Neural cell (in vitro differentiated cells): ENCODE measurements at regions not wholly inside any gene's neighbourhood (a gene's known extent, or its start where the extent isn't known, plus 50 kb on each side); places are given as distances from the start of the nearest gene placed in this dataset.

ENCODE experiments used
- H2AFZ ChIP-seq: fragments of 200-600, 300-800 bp; sonication (generic), shearing (Covaris generic); 2 replicates; pipeline ENCODE4 v1.6.0; 2014; ENCODE audit warnings: low read depth, mild to moderate bottlenecking, antibody characterized with exemption, low read length, moderate library complexity
- H3F3A ChIP-seq: fragments of 200-600 bp; shearing (Covaris generic); 2 replicates; pipeline ENCODE4 v1.6.1; 2016; ENCODE audit warnings: mild to moderate bottlenecking, moderate library complexity, mixed read lengths, antibody characterized with exemption, low read length; ENCODE audit not compliant: insufficient read depth, poor library complexity, severe bottlenecking
- H3K27ac ChIP-seq: fragments of 200-600, 300-800 bp; sonication (generic), shearing (Covaris generic); 2 replicates; pipeline ENCODE4 v1.5.1; 2014; ENCODE audit warnings: mild to moderate bottlenecking, low read length, moderate library complexity
- H3K27me3 ChIP-seq: fragments of 300-800, 200-600 bp; sonication (generic), shearing (Covaris generic); 2 replicates; pipeline ENCODE4 v1.6.0; 2014; ENCODE audit warnings: mild to moderate bottlenecking, low read depth, low read length, moderate library complexity; ENCODE audit not compliant: insufficient read depth
- H3K36me3 ChIP-seq: fragments of 300-800, 200-600 bp; sonication (generic), shearing (Covaris generic); 2 replicates; pipeline ENCODE4 v1.5.1; 2014; ENCODE audit warnings: mild to moderate bottlenecking, antibody characterized with exemption, low read length, moderate library complexity; ENCODE audit not compliant: insufficient read depth
- H3K4me2 ChIP-seq: fragments of 300-800, 200-600 bp; sonication (generic), shearing (Covaris generic); 2 replicates; pipeline ENCODE4 v1.6.0; 2014; ENCODE audit warnings: mild to moderate bottlenecking, low read length
- H3K4me3 ChIP-seq: fragments of 300-800, 200-600 bp; sonication (generic), shearing (Covaris generic); 2 replicates; pipeline ENCODE4 v1.5.1; 2014; ENCODE audit warnings: mild to moderate bottlenecking, low read length, moderate library complexity
- H3K79me2 ChIP-seq: fragments of 200-600 bp; shearing (Covaris generic); replicated peaks from 2 replicates; pipeline ENCODE4 v1.6.0; 2014; ENCODE audit warnings: mild to moderate bottlenecking, low read length, moderate library complexity; ENCODE audit not compliant: insufficient read depth
- H3K9ac ChIP-seq: fragments of 300-800, 200-600 bp; sonication (generic), shearing (Covaris generic); 2 replicates; pipeline ENCODE4 v1.6.1; 2016; ENCODE audit warnings: mild to moderate bottlenecking, low read length, mixed read lengths
- H3K9me2 ChIP-seq: fragments of 200-600 bp; shearing (Covaris generic); 2 replicates; pipeline ENCODE4 v1.6.1; 2016; ENCODE audit warnings: mild to moderate bottlenecking, low read length, mixed read lengths; ENCODE audit not compliant: insufficient read depth
- H3K9me3 ChIP-seq: fragments of 200-600, 300-800 bp; sonication (generic), shearing (Covaris generic); 2 replicates; pipeline ENCODE4 v1.6.1; 2016; ENCODE audit warnings: mild to moderate bottlenecking, mixed run types, low read length, moderate library complexity, mixed read lengths
- H4K20me1 ChIP-seq: fragments of 200-600 bp; shearing (Covaris generic); 2 replicates; pipeline ENCODE4 v1.6.1; 2016; ENCODE audit warnings: mild to moderate bottlenecking, mixed run types; ENCODE audit not compliant: insufficient read depth
- EP300 ChIP-seq: fragments of 450-650 bp; conservative IDR thresholded peaks from 2 replicates; pipeline ENCODE4 v1.6.1; 2014; ENCODE audit warnings: antibody characterized with exemption, mild to moderate bottlenecking, moderate library complexity; ENCODE audit not compliant: poor library complexity, severe bottlenecking
- EZH2 ChIP-seq: fragments of 200-600, 300-800 bp; shearing (Covaris generic), sonication (generic); IDR thresholded peaks from 2 replicates; pipeline ENCODE4 v1.6.1; 2014; ENCODE audit warnings: antibody characterized with exemption, low read length, borderline replicate concordance, mild to moderate bottlenecking; ENCODE audit not compliant: insufficient read depth, poor library complexity, severe bottlenecking
- MXI1 ChIP-seq: fragments of 450-650 bp; conservative IDR thresholded peaks from 2 replicates; pipeline ENCODE4 v1.6.1; 2014; ENCODE audit warnings: antibody characterized with exemption, mild to moderate bottlenecking; ENCODE audit not compliant: poor library complexity, severe bottlenecking
- POLR2AphosphoS5 ChIP-seq: IDR thresholded peaks from 2 replicates; pipeline ENCODE4 v1.6.1; 2012
- RAD21 ChIP-seq: fragments of 450-650 bp; conservative IDR thresholded peaks from 2 replicates; pipeline ENCODE4 v1.6.1; 2014; ENCODE audit warnings: antibody characterized with exemption, mild to moderate bottlenecking, moderate library complexity
- SMC3 ChIP-seq: fragments of 450-650 bp; conservative IDR thresholded peaks from 2 replicates; pipeline ENCODE4 v1.6.1; 2014; ENCODE audit warnings: antibody characterized with exemption, mild to moderate bottlenecking, moderate library complexity; ENCODE audit not compliant: poor library complexity
- TAF1 ChIP-seq: IDR thresholded peaks from 2 replicates; pipeline ENCODE4 v1.6.1; 2012; ENCODE audit warnings: low read depth
- TF ChIP-seq, protein P1 (sequence below): IDR thresholded peaks from 2 replicates; pipeline ENCODE4 v1.6.1; 2012; ENCODE audit warnings: borderline replicate concordance
- TF ChIP-seq, protein P2 (sequence below): fragments of 450-650 bp; IDR thresholded peaks from 2 replicates; pipeline ENCODE4 v1.5.1; 2014; ENCODE audit warnings: antibody characterized with exemption, mild to moderate bottlenecking, moderate library complexity; ENCODE audit not compliant: poor library complexity, severe bottlenecking

DNA sequence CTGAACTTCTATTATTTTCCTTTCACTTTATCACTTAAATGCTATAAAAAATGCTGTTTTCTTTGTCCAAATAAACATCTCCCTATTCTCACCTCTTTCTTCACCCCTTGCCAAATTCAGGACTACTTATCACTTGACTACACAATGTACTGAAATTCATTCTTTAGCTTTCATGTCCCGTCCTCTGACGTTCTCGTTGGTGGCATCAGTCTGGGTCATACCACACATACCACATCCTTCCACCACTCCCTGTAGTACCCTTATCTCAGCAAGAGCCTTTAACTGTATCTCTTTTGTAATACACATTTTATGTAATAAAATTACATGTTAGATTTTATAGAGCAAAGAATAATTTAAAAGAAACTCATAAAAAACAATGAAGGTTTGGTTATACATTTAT, 231.1 kb upstream of the PAPPA start:
- TF ChIP-seq EP300 (no peak), MXI1 (no peak), EZH2 (no peak), TAF1 (no peak), POLR2AphosphoS5 (no peak), RAD21 (no peak), SMC3 (no peak)
- TF ChIP-seq, protein P1, sequence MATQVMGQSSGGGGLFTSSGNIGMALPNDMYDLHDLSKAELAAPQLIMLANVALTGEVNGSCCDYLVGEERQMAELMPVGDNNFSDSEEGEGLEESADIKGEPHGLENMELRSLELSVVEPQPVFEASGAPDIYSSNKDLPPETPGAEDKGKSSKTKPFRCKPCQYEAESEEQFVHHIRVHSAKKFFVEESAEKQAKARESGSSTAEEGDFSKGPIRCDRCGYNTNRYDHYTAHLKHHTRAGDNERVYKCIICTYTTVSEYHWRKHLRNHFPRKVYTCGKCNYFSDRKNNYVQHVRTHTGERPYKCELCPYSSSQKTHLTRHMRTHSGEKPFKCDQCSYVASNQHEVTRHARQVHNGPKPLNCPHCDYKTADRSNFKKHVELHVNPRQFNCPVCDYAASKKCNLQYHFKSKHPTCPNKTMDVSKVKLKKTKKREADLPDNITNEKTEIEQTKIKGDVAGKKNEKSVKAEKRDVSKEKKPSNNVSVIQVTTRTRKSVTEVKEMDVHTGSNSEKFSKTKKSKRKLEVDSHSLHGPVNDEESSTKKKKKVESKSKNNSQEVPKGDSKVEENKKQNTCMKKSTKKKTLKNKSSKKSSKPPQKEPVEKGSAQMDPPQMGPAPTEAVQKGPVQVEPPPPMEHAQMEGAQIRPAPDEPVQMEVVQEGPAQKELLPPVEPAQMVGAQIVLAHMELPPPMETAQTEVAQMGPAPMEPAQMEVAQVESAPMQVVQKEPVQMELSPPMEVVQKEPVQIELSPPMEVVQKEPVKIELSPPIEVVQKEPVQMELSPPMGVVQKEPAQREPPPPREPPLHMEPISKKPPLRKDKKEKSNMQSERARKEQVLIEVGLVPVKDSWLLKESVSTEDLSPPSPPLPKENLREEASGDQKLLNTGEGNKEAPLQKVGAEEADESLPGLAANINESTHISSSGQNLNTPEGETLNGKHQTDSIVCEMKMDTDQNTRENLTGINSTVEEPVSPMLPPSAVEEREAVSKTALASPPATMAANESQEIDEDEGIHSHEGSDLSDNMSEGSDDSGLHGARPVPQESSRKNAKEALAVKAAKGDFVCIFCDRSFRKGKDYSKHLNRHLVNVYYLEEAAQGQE, result no peak
- TF ChIP-seq, protein P2, sequence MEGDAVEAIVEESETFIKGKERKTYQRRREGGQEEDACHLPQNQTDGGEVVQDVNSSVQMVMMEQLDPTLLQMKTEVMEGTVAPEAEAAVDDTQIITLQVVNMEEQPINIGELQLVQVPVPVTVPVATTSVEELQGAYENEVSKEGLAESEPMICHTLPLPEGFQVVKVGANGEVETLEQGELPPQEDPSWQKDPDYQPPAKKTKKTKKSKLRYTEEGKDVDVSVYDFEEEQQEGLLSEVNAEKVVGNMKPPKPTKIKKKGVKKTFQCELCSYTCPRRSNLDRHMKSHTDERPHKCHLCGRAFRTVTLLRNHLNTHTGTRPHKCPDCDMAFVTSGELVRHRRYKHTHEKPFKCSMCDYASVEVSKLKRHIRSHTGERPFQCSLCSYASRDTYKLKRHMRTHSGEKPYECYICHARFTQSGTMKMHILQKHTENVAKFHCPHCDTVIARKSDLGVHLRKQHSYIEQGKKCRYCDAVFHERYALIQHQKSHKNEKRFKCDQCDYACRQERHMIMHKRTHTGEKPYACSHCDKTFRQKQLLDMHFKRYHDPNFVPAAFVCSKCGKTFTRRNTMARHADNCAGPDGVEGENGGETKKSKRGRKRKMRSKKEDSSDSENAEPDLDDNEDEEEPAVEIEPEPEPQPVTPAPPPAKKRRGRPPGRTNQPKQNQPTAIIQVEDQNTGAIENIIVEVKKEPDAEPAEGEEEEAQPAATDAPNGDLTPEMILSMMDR, result no peak

DNA sequence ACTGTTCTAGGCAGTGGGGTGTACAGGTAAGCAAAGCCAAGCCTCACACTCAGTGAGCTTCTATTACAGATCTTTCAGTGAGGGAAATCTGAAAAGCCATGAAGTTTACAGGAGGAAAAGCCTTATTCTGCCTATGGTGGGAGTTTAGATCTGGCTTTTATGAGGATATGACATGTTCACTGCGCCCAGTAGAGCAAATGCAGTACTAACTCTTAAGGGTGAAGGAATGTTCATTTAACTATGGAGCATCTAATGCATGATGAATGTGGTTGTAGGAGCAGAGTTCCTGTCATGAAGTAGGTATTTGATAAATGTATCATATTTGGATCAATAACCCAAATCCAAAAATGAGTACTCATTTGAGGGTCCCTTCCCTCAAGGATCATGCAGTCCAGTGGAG, 230.2 kb upstream of the PAPPA start:
- H3K9me3 ChIP-seq, result no peaks in the 10 kb centered on the region
- H2AFZ ChIP-seq, result no peak overlapping the region
- no peaks in the 10 kb centered on the region for H3F3A ChIP-seq
- no peaks in the 10 kb centered on the region for H3K27me3 ChIP-seq
- H3K4me2 ChIP-seq, result no peak overlapping the region
- H3K27ac ChIP-seq, result no peak overlapping the region
- no peaks in the 10 kb centered on the region for H3K9me2 ChIP-seq
- no peak overlapping the region for H3K4me3 ChIP-seq
- H3K36me3 ChIP-seq, result no peaks in the 10 kb centered on the region
- no peak overlapping the region for H3K9ac ChIP-seq
- H4K20me1 ChIP-seq, result no peaks in the 10 kb centered on the region
- no peak for TF ChIP-seq TAF1
- TF ChIP-seq, protein P2, result no peak
- no peak for TF ChIP-seq SMC3
- TF ChIP-seq EP300, result no peak
- no peaks in the 10 kb centered on the region for H3K79me2 ChIP-seq

More for the DNA sequence above, 231.1 kb upstream of the PAPPA start:
- Histone ChIP-seq H3K27ac (no peak overlapping the region), H3K79me2 (no peaks in the 10 kb centered on the region), H3K4me2 (no peak overlapping the region), H3K9me3 (no peaks in the 10 kb centered on the region), H3K27me3 (no peaks in the 10 kb centered on the region), H3K9ac (no peak overlapping the region), H3K9me2 (no peaks in the 10 kb centered on the region), H3K36me3 (no peaks in the 10 kb centered on the region), H2AFZ (no peak overlapping the region), H3K4me3 (no peak overlapping the region), H4K20me1 (no peaks in the 10 kb centered on the region), H3F3A (no peaks in the 10 kb centered on the region)
